Endothelial cell (in vitro differentiated cells): ENCODE measurements at regions not wholly inside any gene's neighbourhood (a gene's known extent, or its start where the extent isn't known, plus 50 kb on each side); places are given as distances from the start of the nearest gene placed in this dataset.

Experiments
- DNase-seq: peaks from one replicate; pipeline ENCODE4 v3.0.0; 2021; ENCODE audit warnings: low spot score
- H3K27ac Mint-ChIP-seq: one replicate; pipeline ENCODE4 v1.8.0; 2021; ENCODE audit warnings: mixed read lengths, inconsistent platforms; ENCODE audit not compliant: unreplicated experiment
- H3K27me3 Mint-ChIP-seq: one replicate; pipeline ENCODE4 v1.8.0; 2021; ENCODE audit warnings: mild to moderate bottlenecking, moderate library complexity, mixed read lengths, inconsistent platforms; ENCODE audit not compliant: unreplicated experiment
- H3K36me3 Mint-ChIP-seq: one replicate; pipeline ENCODE4 v1.8.0; 2021; ENCODE audit warnings: mild to moderate bottlenecking, low read depth, mixed read lengths, inconsistent platforms; ENCODE audit not compliant: unreplicated experiment
- H3K4me1 Mint-ChIP-seq: one replicate; pipeline ENCODE4 v1.8.0; 2021; ENCODE audit warnings: mild to moderate bottlenecking, mixed read lengths, inconsistent platforms; ENCODE audit not compliant: unreplicated experiment
- H3K4me3 Mint-ChIP-seq: one replicate; pipeline ENCODE4 v1.8.0; 2021; ENCODE audit warnings: mild to moderate bottlenecking, mixed read lengths, inconsistent platforms; ENCODE audit not compliant: unreplicated experiment
- H3K9me3 Mint-ChIP-seq: one replicate; pipeline ENCODE4 v1.8.0; 2021; ENCODE audit warnings: mixed read lengths, inconsistent platforms; ENCODE audit not compliant: unreplicated experiment
- CTCF ChIP-seq: fragments of 200-600 bp; sonication (generic); IDR thresholded peaks from one replicate; pipeline ENCODE4 v1.5.0; 2021; ENCODE audit warnings: antibody characterized with exemption; ENCODE audit not compliant: unreplicated experiment

DNA sequence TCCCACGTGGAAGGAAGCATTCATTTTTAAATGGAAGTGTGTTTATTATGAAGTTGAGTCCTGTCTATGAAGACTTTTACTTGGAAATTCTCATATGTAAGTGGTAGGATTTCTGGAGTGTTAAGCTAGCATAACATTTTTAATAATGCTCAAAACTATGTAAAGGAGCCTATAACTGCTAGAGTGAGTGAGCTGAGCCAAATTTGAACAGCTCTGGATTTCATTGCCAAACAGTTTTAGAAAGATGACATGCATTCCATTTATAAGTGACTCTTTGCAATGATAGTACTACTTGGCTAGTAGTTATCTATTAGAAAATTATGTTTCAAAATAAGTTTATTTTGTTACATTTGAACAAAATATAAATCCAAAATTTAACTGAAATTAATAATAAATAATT lies 721.2 kb downstream of the LUZP2 start:
- no peak for TF ChIP-seq CTCF
- Mint-ChIP-seq H3K9me3 (no peaks in the 10 kb centered on the region), H3K36me3 (no peaks in the 10 kb centered on the region), H3K27me3 (no peaks in the 10 kb centered on the region), H3K27ac (no peak overlapping the region), H3K4me3 (no peak overlapping the region), H3K4me1 (no peaks in the 10 kb centered on the region)
- DNase-seq, result no peak

GRCh38 chr11:25225078-25225477 lies 728.2 kb downstream of the LUZP2 start:
- H3K4me3 Mint-ChIP-seq, result no peak overlapping the region
- H3K27ac Mint-ChIP-seq, result no peak overlapping the region
- no peaks in the 10 kb centered on the region for H3K4me1 Mint-ChIP-seq
- DNase-seq, result no peak
- H3K27me3 Mint-ChIP-seq, result no peaks in the 10 kb centered on the region
- TF ChIP-seq CTCF, result no peak
- H3K9me3 Mint-ChIP-seq, result no peaks in the 10 kb centered on the region
- no peaks in the 10 kb centered on the region for H3K36me3 Mint-ChIP-seq

GRCh38 chr11:25242928-25243327 lies 746.1 kb downstream of the LUZP2 start:
- H3K4me1 Mint-ChIP-seq, result no peaks in the 10 kb centered on the region
- no peaks in the 10 kb centered on the region for H3K27me3 Mint-ChIP-seq
- no peak overlapping the region for H3K27ac Mint-ChIP-seq
- H3K4me3 Mint-ChIP-seq, result no peak overlapping the region
- DNase-seq, result no peak
- TF ChIP-seq CTCF, result no peak
- H3K9me3 Mint-ChIP-seq, result no peaks in the 10 kb centered on the region
- H3K36me3 Mint-ChIP-seq, result no peaks in the 10 kb centered on the region

DNA sequence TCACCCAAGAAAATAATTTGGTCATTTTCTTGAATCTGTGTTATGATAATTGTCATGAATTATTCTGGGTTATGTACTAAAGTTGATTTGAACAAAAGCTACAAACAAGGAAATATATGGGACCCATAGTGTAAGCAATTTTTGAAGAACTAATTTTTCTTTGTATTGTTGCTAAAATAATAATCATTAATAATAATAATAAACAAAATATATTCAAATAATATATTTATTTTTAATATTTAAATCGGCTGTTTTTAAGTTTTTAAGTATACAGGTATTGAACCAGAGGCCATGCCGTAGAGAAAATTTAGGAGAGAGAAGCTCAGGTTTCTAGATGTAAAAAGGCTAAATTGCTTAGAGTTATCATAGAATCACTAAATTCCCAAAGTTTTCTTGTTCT lies 747.3 kb downstream of the LUZP2 start:
- no peak for TF ChIP-seq CTCF
- no peak overlapping the region for H3K4me3 Mint-ChIP-seq
- no peak for DNase-seq
- H3K36me3 Mint-ChIP-seq, result no peaks in the 10 kb centered on the region
- no peaks in the 10 kb centered on the region for H3K27me3 Mint-ChIP-seq
- no peaks in the 10 kb centered on the region for H3K4me1 Mint-ChIP-seq
- H3K27ac Mint-ChIP-seq, result no peak overlapping the region
- no peaks in the 10 kb centered on the region for H3K9me3 Mint-ChIP-seq

DNA sequence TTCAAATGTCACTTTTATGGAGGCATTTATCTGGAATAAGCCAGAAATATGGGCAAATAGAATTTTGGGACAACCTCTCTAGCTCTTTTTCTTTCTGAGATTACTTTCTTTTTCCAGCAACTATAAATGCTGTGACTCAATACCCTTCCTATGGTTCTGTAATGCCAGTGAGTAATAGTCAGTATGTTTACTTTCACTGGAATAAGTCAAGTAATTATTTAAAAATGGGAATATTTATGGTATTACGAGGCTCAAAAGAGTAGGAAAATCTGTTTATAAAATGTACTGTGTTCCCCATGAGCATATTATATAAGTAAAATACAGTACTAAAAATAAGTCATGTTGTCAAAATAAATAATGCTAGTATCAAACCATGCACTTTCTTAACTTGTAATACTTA lies 750.5 kb downstream of the LUZP2 start:
- Mint-ChIP-seq H3K27me3 (no peaks in the 10 kb centered on the region), H3K4me1 (no peaks in the 10 kb centered on the region), H3K9me3 (no peaks in the 10 kb centered on the region), H3K27ac (no peak overlapping the region), H3K4me3 (no peak overlapping the region), H3K36me3 (no peaks in the 10 kb centered on the region)
- no peak for TF ChIP-seq CTCF
- no peak for DNase-seq
